SK-MEL-5 (cell line): ENCODE measurements at regions not wholly inside any gene's neighbourhood (a gene's known extent, or its start where the extent isn't known, plus 50 kb on each side); places are given as distances from the start of the nearest gene placed in this dataset.

Experiments used
- DNase-seq: peaks from one replicate; pipeline ENCODE4 v3.0.0-alpha.2; 2016; ENCODE audit warnings: low read depth, low spot score
- in situ Hi-C: cut with HindIII; loops from 2 replicates; pipeline ENCODE4 v1.10.0; 2016; ENCODE audit warnings: low sequenced_read_pairs, high pct_unique_total_duplicates, low pct_unique_long_range_greater_than_20kb

- in situ Hi-C loops, result no loop called here
- no peak for DNase-seq
Measured at GRCh38 chr9:78778318-78778717, 481.4 kb downstream of the PSAT1 start.

- in situ Hi-C loops, result no loop called here
- no peak for DNase-seq
Measured at GRCh38 chr9:78778861-78779374, 482.0 kb downstream of the PSAT1 start.

- DNase-seq, result no peak
- in situ Hi-C loops, result no loop called here
Measured at GRCh38 chr9:78781681-78782080, 484.8 kb downstream of the PSAT1 start.

GRCh38 chr9:78782234-78782633, 485.3 kb downstream of the PSAT1 start:
- DNase-seq, result no peak
- in situ Hi-C loops, result no loop called here

- in situ Hi-C loops, result no loop called here
- no peak for DNase-seq
Measured at GRCh38 chr9:78782858-78783257, 485.9 kb downstream of the PSAT1 start.

- DNase-seq, result peak; percentile 55
- in situ Hi-C loops, result no loop called here
Measured at GRCh38 chr9:78783743-78784142, 486.8 kb downstream of the PSAT1 start.

- in situ Hi-C loops, result no loop called here
- no peak for DNase-seq
Measured at GRCh38 chr9:78786794-78787193, 489.9 kb downstream of the PSAT1 start.

GRCh38 chr9:78788101-78788500, 491.2 kb downstream of the PSAT1 start:
- in situ Hi-C loops, result no loop called here

GRCh38 chr9:78791779-78792178, 494.9 kb downstream of the PSAT1 start:
- in situ Hi-C loops, result no loop called here
- no peak for DNase-seq

More at GRCh38 chr9:78788101-78788500, 491.2 kb downstream of the PSAT1 start:
- no peak for DNase-seq

- in situ Hi-C loops, result no loop called here
- no peak for DNase-seq
Measured at GRCh38 chr9:78792745-78793144, 495.8 kb downstream of the PSAT1 start.

- in situ Hi-C loops, result no loop called here
- no peak for DNase-seq
Measured at GRCh38 chr9:78805771-78806170, 508.8 kb downstream of the PSAT1 start.

- peak; percentile 83 for DNase-seq
- in situ Hi-C loops, result no loop called here
Measured at GRCh38 chr9:78806492-78807160, 509.7 kb downstream of the PSAT1 start.

- in situ Hi-C loops, result no loop called here
- DNase-seq, result no peak
Measured at GRCh38 chr9:78807286-78807685, 510.4 kb downstream of the PSAT1 start.

GRCh38 chr9:78808048-78808447, 511.1 kb downstream of the PSAT1 start:
- in situ Hi-C loops, result no loop called here
- DNase-seq, result no peak

- peak; percentile 72 for DNase-seq
- in situ Hi-C loops, result no loop called here
Measured at GRCh38 chr9:78811622-78812276, 514.8 kb downstream of the PSAT1 start.

- in situ Hi-C loops, result no loop called here
- DNase-seq, result no peak
Measured at GRCh38 chr9:78812665-78813064, 515.7 kb downstream of the PSAT1 start.

- in situ Hi-C loops, result no loop called here
- no peak for DNase-seq
Measured at GRCh38 chr9:78813602-78814180, 516.8 kb downstream of the PSAT1 start.

GRCh38 chr9:78821126-78821822, 524.3 kb downstream of the PSAT1 start:
- peak; percentile 76 for DNase-seq
- in situ Hi-C loops, result no loop called here
